HEK293 (cell line): ENCODE measurements at regions not wholly inside any gene's neighbourhood (a gene's known extent, or its start where the extent isn't known, plus 50 kb on each side); places are given as distances from the start of the nearest gene placed in this dataset.

Source experiments
- ZBTB21 ChIP-seq: fragments of 450-650 bp; formaldehyde crosslinking; IDR thresholded peaks from 2 replicates; pipeline ENCODE4 v1.5.1; 2017; ENCODE audit warnings: missing biosample characterization, missing genetic modification characterization
- ZSCAN30 ChIP-seq: fragments of 450-650 bp; IDR thresholded peaks from 2 replicates; pipeline ENCODE4 v1.5.1; 2018; ENCODE audit warnings: missing biosample characterization, mild to moderate bottlenecking, missing genetic modification characterization, moderate library complexity
- TF ChIP-seq, protein P1 (sequence below): fragments of 450-650 bp; formaldehyde crosslinking; IDR thresholded peaks from 2 replicates; pipeline ENCODE4 v1.5.1; 2016; ENCODE audit warnings: missing biosample characterization, missing genetic modification characterization
- TF ChIP-seq, protein P2 (sequence below): fragments of 450-650 bp; formaldehyde crosslinking; IDR thresholded peaks from 2 replicates; pipeline ENCODE4 v1.5.1; 2016; ENCODE audit warnings: missing biosample characterization, missing genetic modification characterization
- TF ChIP-seq, protein P3 (sequence below): fragments of 450-650 bp; formaldehyde crosslinking; conservative IDR thresholded peaks from 2 replicates; pipeline ENCODE4 v1.5.1; 2016; ENCODE audit warnings: low read depth, missing biosample characterization, missing genetic modification characterization

GRCh38 chrX:150081076-150081475 lies 142.8 kb upstream of the EOLA2 start:
- no peak for TF ChIP-seq ZBTB21
- TF ChIP-seq, protein P1, sequence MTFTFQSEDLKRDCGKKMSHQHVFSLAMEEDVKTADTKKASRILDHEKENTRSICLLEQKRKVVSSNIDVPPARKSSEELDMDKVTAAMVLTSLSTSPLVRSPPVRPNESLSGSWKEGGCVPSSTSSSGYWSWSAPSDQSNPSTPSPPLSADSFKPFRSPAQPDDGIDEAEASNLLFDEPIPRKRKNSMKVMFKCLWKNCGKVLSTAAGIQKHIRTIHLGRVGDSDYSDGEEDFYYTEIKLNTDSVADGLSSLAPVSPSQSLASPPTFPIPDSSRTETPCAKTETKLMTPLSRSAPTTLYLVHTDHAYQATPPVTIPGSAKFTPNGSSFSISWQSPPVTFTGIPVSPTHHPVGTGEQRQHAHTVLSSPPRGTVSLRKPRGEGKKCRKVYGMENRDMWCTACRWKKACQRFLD (tag by site-specific recombination), result no peak
- TF ChIP-seq, protein P2, sequence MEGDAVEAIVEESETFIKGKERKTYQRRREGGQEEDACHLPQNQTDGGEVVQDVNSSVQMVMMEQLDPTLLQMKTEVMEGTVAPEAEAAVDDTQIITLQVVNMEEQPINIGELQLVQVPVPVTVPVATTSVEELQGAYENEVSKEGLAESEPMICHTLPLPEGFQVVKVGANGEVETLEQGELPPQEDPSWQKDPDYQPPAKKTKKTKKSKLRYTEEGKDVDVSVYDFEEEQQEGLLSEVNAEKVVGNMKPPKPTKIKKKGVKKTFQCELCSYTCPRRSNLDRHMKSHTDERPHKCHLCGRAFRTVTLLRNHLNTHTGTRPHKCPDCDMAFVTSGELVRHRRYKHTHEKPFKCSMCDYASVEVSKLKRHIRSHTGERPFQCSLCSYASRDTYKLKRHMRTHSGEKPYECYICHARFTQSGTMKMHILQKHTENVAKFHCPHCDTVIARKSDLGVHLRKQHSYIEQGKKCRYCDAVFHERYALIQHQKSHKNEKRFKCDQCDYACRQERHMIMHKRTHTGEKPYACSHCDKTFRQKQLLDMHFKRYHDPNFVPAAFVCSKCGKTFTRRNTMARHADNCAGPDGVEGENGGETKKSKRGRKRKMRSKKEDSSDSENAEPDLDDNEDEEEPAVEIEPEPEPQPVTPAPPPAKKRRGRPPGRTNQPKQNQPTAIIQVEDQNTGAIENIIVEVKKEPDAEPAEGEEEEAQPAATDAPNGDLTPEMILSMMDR, result no peak
- TF ChIP-seq ZSCAN30 (tag by site-specific recombination), result no peak
- TF ChIP-seq, protein P3, sequence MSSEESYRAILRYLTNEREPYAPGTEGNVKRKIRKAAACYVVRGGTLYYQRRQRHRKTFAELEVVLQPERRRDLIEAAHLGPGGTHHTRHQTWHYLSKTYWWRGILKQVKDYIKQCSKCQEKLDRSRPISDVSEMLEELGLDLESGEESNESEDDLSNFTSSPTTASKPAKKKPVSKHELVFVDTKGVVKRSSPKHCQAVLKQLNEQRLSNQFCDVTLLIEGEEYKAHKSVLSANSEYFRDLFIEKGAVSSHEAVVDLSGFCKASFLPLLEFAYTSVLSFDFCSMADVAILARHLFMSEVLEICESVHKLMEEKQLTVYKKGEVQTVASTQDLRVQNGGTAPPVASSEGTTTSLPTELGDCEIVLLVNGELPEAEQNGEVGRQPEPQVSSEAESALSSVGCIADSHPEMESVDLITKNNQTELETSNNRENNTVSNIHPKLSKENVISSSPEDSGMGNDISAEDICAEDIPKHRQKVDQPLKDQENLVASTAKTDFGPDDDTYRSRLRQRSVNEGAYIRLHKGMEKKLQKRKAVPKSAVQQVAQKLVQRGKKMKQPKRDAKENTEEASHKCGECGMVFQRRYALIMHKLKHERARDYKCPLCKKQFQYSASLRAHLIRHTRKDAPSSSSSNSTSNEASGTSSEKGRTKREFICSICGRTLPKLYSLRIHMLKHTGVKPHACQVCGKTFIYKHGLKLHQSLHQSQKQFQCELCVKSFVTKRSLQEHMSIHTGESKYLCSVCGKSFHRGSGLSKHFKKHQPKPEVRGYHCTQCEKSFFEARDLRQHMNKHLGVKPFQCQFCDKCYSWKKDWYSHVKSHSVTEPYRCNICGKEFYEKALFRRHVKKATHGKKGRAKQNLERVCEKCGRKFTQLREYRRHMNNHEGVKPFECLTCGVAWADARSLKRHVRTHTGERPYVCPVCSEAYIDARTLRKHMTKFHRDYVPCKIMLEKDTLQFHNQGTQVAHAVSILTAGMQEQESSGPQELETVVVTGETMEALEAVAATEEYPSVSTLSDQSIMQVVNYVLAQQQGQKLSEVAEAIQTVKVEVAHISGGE, result no peak
